CD14-positive monocyte (primary cell): ENCODE measurements at regions not wholly inside any gene's neighbourhood (a gene's known extent, or its start where the extent isn't known, plus 50 kb on each side); places are given as distances from the start of the nearest gene placed in this dataset.

Source experiments
- DNase-seq, 3 donors: peaks; one replicate each; pipeline ENCODE4 v3.0.0-alpha.2; 2011 to 2022
- H2AFZ ChIP-seq: 2 replicates; pipeline ENCODE4 v1.6.0; 2012; ENCODE audit warnings: mild to moderate bottlenecking, low read depth, low read length, inconsistent platforms; ENCODE audit not compliant: insufficient read depth, poor library complexity, severe bottlenecking
- H3K27ac ChIP-seq, 2 donors: 1 replicate in 1 of 2; 2 replicates in 1 of 2; pipeline ENCODE4 v1.5.1; 2012 to 2013; ENCODE audit warnings: low read length in 2 of 2, control low read depth in 1 of 2, inconsistent platforms in 1 of 2, low read depth in 1 of 2, mild to moderate bottlenecking in 1 of 2
- H3K27me3 ChIP-seq, 2 donors: one replicate each; pipeline versions ENCODE4 v1.6.0 to v1.6.1; 2011 to 2013; ENCODE audit warnings: low read length in 2 of 2; ENCODE audit not compliant: control insufficient read depth in 2 of 2, insufficient read depth in 2 of 2
- H3K36me3 ChIP-seq, 2 donors: replicated peaks in 1 of 2; 1 replicate in 1 of 2; 2 replicates in 1 of 2; pipeline versions ENCODE4 v1.5.1 to v1.6.1; 2012 to 2013; ENCODE audit warnings: low read length in 2 of 2, control low read depth in 1 of 2, inconsistent platforms in 1 of 2, mild to moderate bottlenecking in 1 of 2; ENCODE audit not compliant: insufficient read depth in 2 of 2, control insufficient read depth in 1 of 2
- H3K4me1 ChIP-seq, 2 donors: 1 replicate in 1 of 2; 2 replicates in 1 of 2; pipeline versions ENCODE4 v1.5.1 to v1.6.1; 2012 to 2013; ENCODE audit warnings: low read length in 2 of 2, control low read depth in 1 of 2, inconsistent platforms in 1 of 2, mild to moderate bottlenecking in 1 of 2, moderate library complexity in 1 of 2; ENCODE audit not compliant: insufficient read depth in 2 of 2, control insufficient read depth in 1 of 2
- H3K4me2 ChIP-seq: replicated peaks from 2 replicates; pipeline ENCODE3; 2012; ENCODE audit warnings: low read length, moderate library complexity, mild to moderate bottlenecking; ENCODE audit not compliant: poor library complexity, severe bottlenecking; ENCODE audit errors: extremely low read depth
- H3K4me3 ChIP-seq, 3 experiments: fragments of 200-600 bp in 1 of 3; sonication (generic) in 1 of 3; replicated peaks in 1 of 3; 1 replicate in 2 of 3; 2 replicates in 1 of 3; pipeline ENCODE4 v1.5.1; 2011 to 2013; ENCODE audit warnings: low read length in 3 of 3, mild to moderate bottlenecking in 3 of 3, control low read depth in 2 of 3, low read depth in 2 of 3, inconsistent platforms in 1 of 3, moderate library complexity in 1 of 3
- H3K79me2 ChIP-seq: 2 replicates; pipeline ENCODE4 v1.6.0; 2012; ENCODE audit warnings: mild to moderate bottlenecking, control low read depth, inconsistent platforms, low read length, moderate library complexity; ENCODE audit not compliant: insufficient read depth
- H3K9ac ChIP-seq: 2 replicates; pipeline ENCODE4 v1.6.0; 2017; ENCODE audit warnings: low read length, mild to moderate bottlenecking; ENCODE audit not compliant: insufficient read depth, poor library complexity, severe bottlenecking
- H3K9me3 ChIP-seq, 2 donors: replicated peaks in 1 of 2; 1 replicate in 1 of 2; 2 replicates in 1 of 2; pipeline versions ENCODE4 v1.5.1 to v1.6.1; 2012 to 2013; ENCODE audit warnings: low read length in 2 of 2, control low read depth in 1 of 2; ENCODE audit not compliant: control insufficient read depth in 1 of 2, insufficient read depth in 1 of 2
- H4K20me1 ChIP-seq: 2 replicates; pipeline ENCODE4 v1.6.0; 2012; ENCODE audit warnings: mild to moderate bottlenecking, low read length, control low read depth, moderate library complexity; ENCODE audit not compliant: insufficient read depth
- H3K27ac Mint-ChIP-seq, 7 donors: one replicate each; pipeline ENCODE4 v1.8.0; 2020; ENCODE audit warnings: mild to moderate bottlenecking in 7 of 7, mixed read lengths in 7 of 7, moderate library complexity in 6 of 7, inconsistent platforms in 2 of 7
- H3K27me3 Mint-ChIP-seq, 3 donors: one replicate each; pipeline ENCODE4 v1.8.0; 2021 to 2022; ENCODE audit warnings: low read depth in 3 of 3, mild to moderate bottlenecking in 3 of 3, mixed read lengths in 3 of 3, moderate library complexity in 3 of 3, inconsistent platforms in 1 of 3
- H3K36me3 Mint-ChIP-seq, 2 donors: one replicate each; pipeline ENCODE4 v1.8.0; 2020; ENCODE audit warnings: mixed read lengths in 2 of 2, inconsistent platforms in 1 of 2, mild to moderate bottlenecking in 1 of 2
- H3K4me1 Mint-ChIP-seq: one replicate; pipeline ENCODE4 v1.8.0; 2020; ENCODE audit warnings: mild to moderate bottlenecking, mixed read lengths
- H3K4me3 Mint-ChIP-seq, 2 donors: one replicate each; pipeline ENCODE4 v1.8.0; 2020; ENCODE audit warnings: mild to moderate bottlenecking in 2 of 2, mixed read lengths in 2 of 2, moderate library complexity in 1 of 2
- H3K9me3 Mint-ChIP-seq, 7 donors: one replicate each; pipeline ENCODE4 v1.8.0; 2020 to 2022; ENCODE audit warnings: mixed read lengths in 7 of 7, mild to moderate bottlenecking in 6 of 7, moderate library complexity in 6 of 7, inconsistent platforms in 2 of 7
- CTCF ChIP-seq: fragments of 200-600 bp; IDR thresholded peaks from one replicate; pipeline ENCODE4 v1.8.0; 2022; ENCODE audit warnings: antibody characterized with exemption, mild to moderate bottlenecking
- WGBS: methylation state at CpG from one replicate; pipeline ENCODE4 v1.1.5; 2013; ENCODE audit warnings: missing lambda C conversion rate; ENCODE audit not compliant: insufficient coverage; 5-methylcytosine and 5-hydroxymethylcytosine counted together
- intact Hi-C, 2 donors: fragments of 100-400 bp; cut with micrococcal nuclease; formaldehyde crosslinking; loops; one replicate each; pipeline versions ENCODE4 v1.15.0 to v1.15.1; 2023

- peaks cover 0 to 5% (median 0%) of the 10 kb centered on the region in 7 donors for H3K9me3 Mint-ChIP-seq
- H3K27me3 ChIP-seq = no peaks in the 10 kb centered on the region
- intact Hi-C loops = no loop called here
- H3K4me2 ChIP-seq = no peak overlapping the region
- TF ChIP-seq CTCF = no peak
- H3K4me1 Mint-ChIP-seq = no peaks in the 10 kb centered on the region
- H3K36me3 Mint-ChIP-seq = no peaks in the 10 kb centered on the region
- no peaks in the 10 kb centered on the region for H3K36me3 ChIP-seq
- no peak overlapping the region for H3K27ac Mint-ChIP-seq
- H3K9ac ChIP-seq = no peak overlapping the region
- no peak for DNase-seq
- no peaks in the 10 kb centered on the region for H3K79me2 ChIP-seq
- no peaks in the 10 kb centered on the region for H3K4me1 ChIP-seq
- H3K4me3 Mint-ChIP-seq = no peak overlapping the region
- H2AFZ ChIP-seq = no peak overlapping the region
- H3K4me3 ChIP-seq = no peak overlapping the region
- no peak overlapping the region for H3K27ac ChIP-seq
- H3K27me3 Mint-ChIP-seq = no peaks in the 10 kb centered on the region
- 83% methylated on average over 1 of the region's 2 CpGs for WGBS
- no peaks in the 10 kb centered on the region for H3K9me3 ChIP-seq
- H4K20me1 ChIP-seq = no peaks in the 10 kb centered on the region
Observed at GRCh38 chr6:94584211-94584610, 993.1 kb upstream of the MANEA start.

- no peak overlapping the region for H2AFZ ChIP-seq
- no peak overlapping the region for H3K27ac Mint-ChIP-seq
- no peaks in the 10 kb centered on the region for H3K36me3 ChIP-seq
- H3K79me2 ChIP-seq = no peaks in the 10 kb centered on the region
- H3K4me1 ChIP-seq = no peaks in the 10 kb centered on the region
- H3K9ac ChIP-seq = no peak overlapping the region
- no peak overlapping the region for H3K4me3 ChIP-seq
- no peaks in the 10 kb centered on the region for H3K27me3 ChIP-seq
- H3K9me3 Mint-ChIP-seq = peaks cover 0 to 1% (median 0%) of the 10 kb centered on the region in 7 donors
- no peak overlapping the region for H3K27ac ChIP-seq
- no peak overlapping the region for H3K4me2 ChIP-seq
- no peak for TF ChIP-seq CTCF
- no peaks in the 10 kb centered on the region for H3K27me3 Mint-ChIP-seq
- no peaks in the 10 kb centered on the region for H4K20me1 ChIP-seq
- no peak for DNase-seq
- WGBS = 66% methylated on average over 4 of the region's 5 CpGs
- H3K4me1 Mint-ChIP-seq = no peaks in the 10 kb centered on the region
- intact Hi-C loops = no loop called here
- H3K4me3 Mint-ChIP-seq = no peak overlapping the region
- no peaks in the 10 kb centered on the region for H3K36me3 Mint-ChIP-seq
- H3K9me3 ChIP-seq = no peaks in the 10 kb centered on the region
Observed at GRCh38 chr6:94570581-94570980, 1006.8 kb upstream of the MANEA start.
